Hypothalamus (tissue), 51 donors: ENCODE measurements at regions not wholly inside any gene's neighbourhood (a gene's known extent, or its start where the extent isn't known, plus 50 kb on each side); places are given as distances from the start of the nearest gene placed in this dataset.
"Not testable (repeated sequence)": the region's sequence is repeated elsewhere in the genome, so short reads cannot be mapped to it uniquely, and the experiment has no call there.

Experiments
- DNase-seq, 51 donors: peaks; one replicate each; lab custom pipeline; 2025; lab: John Stamatoyannopoulos, UW

- DNase-seq: no peak
These were observed 386.6 kb upstream of the AADAT start for GRCh38 chr4:170476351-170476750.

- no peak for DNase-seq
These were observed 375.7 kb upstream of the AADAT start for GRCh38 chr4:170465429-170465828.

DNA sequence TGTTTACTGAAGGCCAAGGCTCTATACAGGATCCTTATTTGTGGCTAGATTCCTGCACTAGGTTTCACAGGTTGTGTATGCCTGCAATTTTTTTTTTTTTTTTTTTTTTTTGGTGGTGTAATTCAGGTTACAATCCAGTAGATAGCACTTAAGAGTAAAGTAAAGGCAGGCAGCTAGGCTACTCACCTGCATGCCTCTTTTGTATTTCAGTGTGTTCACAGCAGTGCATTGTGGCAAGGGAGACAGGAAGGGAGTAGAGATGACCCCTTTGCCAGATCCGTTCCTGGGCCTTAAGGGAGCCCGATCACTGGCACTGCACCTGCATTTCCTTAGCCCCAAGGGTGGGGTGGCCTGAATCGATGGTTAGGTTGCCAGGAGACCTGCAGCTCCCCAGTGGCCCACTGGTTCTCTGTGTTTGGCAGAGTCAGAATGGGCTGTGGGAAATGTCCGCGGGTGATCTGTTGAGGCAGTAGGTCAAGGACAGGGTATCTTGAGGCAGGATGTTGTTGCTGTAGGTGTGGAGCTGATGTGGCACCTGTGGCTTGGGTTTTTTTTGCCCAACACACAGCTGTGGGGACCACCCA, 374.9 kb upstream of the AADAT start:
- DNase-seq: no peak

GRCh38 chr4:170446782-170447181, 357.0 kb upstream of the AADAT start:
- DNase-seq: no peak

DNA sequence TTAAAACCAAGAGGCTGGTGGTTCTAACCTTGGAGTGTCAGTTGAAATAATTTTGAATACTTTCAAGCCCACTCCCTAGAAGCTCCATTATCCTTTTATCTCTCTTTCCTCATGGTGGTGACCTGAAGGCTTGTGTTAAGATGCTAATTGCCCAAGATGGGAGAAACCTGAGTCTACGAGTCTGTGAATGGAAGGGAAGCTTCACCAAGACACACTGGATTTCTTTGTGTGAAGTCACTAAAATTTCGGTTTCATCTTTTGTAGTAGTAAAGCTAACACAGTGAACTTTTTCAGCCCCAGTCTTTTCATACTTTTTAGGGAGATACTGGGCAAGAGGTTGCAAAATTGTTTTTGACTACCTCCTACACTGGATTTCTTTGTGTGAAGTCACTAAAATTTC, 351.4 kb upstream of the AADAT start:
- not testable (repeated sequence) for DNase-seq

GRCh38 chr4:170428929-170429328, 339.2 kb upstream of the AADAT start:
- no peak for DNase-seq

DNA sequence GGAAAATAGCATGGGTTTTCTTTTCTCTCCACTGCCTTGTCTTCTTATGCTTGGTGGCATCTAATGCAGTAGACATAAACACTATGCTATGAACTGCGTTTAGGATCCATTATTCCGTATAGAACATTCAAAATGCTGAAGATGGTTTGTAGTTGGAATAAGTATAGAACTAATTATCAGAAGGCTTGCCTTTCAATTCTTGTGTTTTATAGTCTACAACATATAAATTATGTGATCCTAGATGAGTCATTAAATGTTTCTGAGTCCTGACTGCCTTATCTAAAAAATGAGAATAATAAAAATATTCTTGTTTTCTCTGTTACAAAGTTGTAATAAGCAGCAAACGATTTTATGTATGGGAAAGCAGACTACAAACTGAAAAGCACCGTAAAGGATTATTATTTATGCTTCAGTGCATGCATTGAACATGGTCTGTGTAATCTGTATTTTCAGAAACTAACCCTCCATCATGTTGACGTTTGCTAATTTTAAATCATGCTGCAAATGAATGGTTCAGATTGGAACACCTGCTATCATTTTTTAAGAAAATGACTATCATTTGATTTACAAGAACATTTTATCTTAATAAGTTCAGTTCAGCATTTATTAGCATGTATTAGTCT, 335.9 kb upstream of the AADAT start:
- DNase-seq: no peak

DNA sequence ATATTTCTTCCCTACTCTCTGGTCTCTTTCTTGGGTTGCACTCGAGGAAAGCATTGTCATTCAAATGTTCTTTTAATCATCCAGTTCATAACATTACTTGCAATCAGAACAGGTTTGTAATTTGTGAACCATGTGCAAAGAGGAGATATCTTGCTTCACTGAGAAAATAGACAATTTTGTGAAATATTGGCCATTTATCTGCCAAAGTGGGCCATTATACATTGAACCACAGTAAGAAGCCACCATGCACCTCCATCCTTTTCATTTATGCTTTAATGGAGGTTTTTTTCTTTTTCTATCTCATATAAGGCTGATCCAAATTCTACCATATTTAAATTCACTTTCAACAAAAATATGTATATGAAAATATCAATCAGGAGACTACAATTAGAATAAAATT, 335.3 kb upstream of the AADAT start:
- DNase-seq: no peak

- DNase-seq: no peak
These were observed 333.4 kb upstream of the AADAT start for GRCh38 chr4:170423137-170423536.

- DNase-seq: no peak
These were observed 330.5 kb upstream of the AADAT start for GRCh38 chr4:170420255-170420693.

- DNase-seq: no peak
These were observed 325.2 kb upstream of the AADAT start for GRCh38 chr4:170414961-170415360.

GRCh38 chr4:170414360-170414759, 324.6 kb upstream of the AADAT start:
- DNase-seq: no peak

GRCh38 chr4:170413951-170414350, 324.2 kb upstream of the AADAT start:
- DNase-seq: no peak

DNA sequence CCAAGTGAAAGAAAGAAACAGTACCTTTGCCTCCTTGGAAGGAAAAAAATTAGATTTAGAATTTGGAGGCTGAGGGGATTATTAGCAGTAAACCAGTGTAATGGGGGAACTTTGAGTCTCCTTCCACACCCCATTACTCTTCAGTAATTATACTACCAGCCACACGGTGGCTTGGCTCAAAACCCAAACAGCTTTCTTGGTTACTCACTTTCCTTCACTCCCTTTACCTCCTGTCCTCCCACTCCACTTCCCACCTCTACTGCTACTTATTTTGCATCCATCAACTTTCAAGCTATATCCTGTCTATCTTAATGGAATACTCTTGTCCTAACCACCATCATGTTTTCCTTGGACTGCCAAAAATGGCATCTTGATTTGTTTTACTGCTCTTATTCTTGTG, 310.6 kb upstream of the AADAT start:
- no peak for DNase-seq

DNA sequence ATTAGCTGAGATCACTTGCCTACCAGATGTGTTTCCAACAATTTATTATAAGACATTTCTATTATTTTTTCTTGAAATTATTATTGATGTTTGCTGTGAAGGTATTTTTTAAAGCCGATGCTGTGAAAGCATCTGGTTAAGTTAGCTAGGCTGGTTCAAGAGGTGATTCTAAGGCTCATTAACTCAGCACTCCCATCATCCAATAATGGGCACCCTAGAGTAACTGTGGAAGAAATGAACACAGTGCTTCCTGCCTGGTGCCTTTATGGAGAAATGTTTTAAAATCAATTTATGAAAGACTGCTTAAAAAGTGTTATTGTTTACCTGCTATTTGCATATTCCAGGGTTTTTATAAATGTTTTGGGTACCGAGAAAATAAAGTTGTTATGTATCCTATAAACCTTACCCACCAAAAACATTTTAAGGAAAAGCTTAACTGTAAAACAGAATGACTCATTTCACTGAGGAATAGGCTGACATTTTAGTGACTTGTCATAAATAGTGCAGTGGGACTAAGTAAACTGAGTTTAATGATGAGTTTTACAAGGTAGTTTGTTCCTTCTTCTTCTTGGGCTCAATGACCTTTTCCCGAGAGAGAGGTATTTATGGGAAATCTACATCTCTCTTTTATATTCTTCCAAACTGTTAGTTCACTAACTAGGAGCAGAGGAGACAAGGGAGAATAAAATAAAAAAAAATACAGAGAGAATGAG, 310.0 kb upstream of the AADAT start:
- no peak for DNase-seq

DNA sequence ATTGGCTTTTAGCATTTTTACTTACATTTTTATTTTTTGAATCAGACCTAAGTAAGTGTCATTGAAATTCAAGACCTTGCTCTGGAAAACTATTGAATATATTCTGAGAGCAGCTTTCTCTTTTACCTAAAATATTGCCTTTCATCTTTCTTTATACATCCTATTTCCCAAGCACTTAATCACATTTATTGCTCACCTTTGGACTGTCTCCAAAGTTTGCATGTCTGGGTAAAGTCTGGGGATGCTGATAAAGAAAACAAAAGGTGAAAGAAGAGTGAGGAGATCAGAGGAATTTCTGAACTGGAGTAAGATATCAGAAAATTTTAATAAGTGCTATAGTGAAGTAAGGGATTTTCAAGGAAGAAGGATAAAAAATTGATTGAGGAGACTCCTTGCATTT, 308.5 kb upstream of the AADAT start:
- no peak for DNase-seq

- no peak for DNase-seq
These were observed 306.0 kb upstream of the AADAT start for GRCh38 chr4:170395773-170396172.

- no peak for DNase-seq
These were observed 301.4 kb upstream of the AADAT start for GRCh38 chr4:170391066-170391740.

DNA sequence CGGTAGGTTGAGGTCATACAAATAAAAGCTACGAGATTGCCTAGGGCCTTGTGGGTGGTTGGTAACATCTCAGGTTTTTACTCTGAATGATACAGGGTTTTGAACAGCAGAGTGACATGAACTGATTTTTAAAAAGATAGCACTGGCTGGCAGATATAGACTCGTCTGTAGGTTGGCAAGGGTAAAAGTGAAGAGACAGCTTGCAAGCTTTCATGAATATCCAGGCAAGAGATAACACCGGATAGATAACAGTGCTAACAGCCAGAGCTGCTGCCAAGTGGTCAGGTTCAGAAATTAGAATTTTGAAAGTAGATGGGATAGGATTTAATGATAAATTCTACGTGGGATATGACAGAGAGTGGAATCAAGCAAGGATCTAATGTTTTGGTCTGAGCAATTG, 299.7 kb upstream of the AADAT start:
- no peak for DNase-seq

DNA sequence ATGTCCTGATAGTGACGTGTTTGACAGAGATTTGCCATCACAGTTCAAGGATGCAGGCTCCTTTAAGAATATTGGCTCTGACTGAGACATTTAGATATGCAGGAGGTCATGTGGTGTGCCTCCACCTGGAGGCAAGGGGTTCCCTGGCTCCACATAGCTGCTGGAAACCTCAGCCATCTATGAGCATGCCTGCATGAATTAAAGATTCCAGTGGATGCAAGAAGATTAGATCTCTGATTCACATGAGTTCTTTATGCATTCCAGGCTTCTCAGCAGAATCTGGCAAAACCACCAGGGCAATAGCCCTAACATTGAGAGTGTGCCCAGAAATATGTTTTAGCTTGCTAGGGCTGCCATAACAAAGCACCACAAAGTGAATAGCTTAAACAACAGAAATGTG, 298.5 kb upstream of the AADAT start:
- no peak for DNase-seq

DNA sequence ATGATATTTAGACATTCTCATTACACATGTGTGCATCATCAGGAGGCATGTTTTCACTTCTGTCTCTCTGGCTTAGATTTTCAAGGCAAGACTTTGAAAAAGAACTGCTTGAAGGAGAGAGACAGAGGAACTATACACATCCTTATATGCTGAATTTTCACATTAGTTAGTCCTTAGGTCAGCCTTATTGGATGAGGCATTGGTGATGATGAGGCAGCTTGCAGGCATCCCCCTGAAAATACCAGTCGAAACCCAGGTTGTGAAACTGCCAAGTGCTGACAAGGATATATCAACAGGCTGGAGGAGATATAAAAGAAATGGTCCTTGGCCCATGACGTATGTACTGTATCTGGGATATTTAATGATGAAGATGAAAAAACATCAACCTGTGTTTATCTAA, 297.2 kb upstream of the AADAT start:
- DNase-seq: no peak

- no peak for DNase-seq
These were observed 296.8 kb upstream of the AADAT start for GRCh38 chr4:170386511-170386910.
